ENCODE measurements at regions not wholly inside any gene's neighbourhood (a gene's known extent, or its start where the extent isn't known, plus 50 kb on each side); places are given as distances from the start of the nearest gene placed in this dataset.

- Histone ChIP-seq H3K27ac (ENCODE audit: insufficient read depth, low read depth, low read length) (no peak overlapping the region), H3K79me2 (ENCODE audit: control insufficient read depth, insufficient read depth, low read length) (no peaks in the 10 kb centered on the region), H3K36me3 (ENCODE audit: control insufficient read depth in 2 of 2, extremely low read depth in 1 of 2, insufficient read depth in 2 of 2, low read length in 2 of 2) (no peaks in the 10 kb centered on the region), H3K9me1 (replicated peaks; ENCODE audit: control insufficient read depth, extremely low read depth, insufficient read depth, low read length) (no peaks in the 10 kb centered on the region), H2AFZ (ENCODE audit: low read depth, low read length) (no peak overlapping the region), H3K9me3 (replicated peaks; ENCODE audit: control insufficient read depth, insufficient read depth, low read length) (no peaks in the 10 kb centered on the region), H3K4me1 (ENCODE audit: control insufficient read depth, extremely low read depth, insufficient read depth, low read length) (no peaks in the 10 kb centered on the region), H4K20me1 (replicated peaks; ENCODE audit: control insufficient read depth, extremely low read depth, insufficient read depth, low read length) (no peaks in the 10 kb centered on the region), H3K27me3 (ENCODE audit: control insufficient read depth in 2 of 2, insufficient read depth in 2 of 2, low read length in 2 of 2) (no peaks in the 10 kb centered on the region), H3K9ac (replicated peaks; ENCODE audit: extremely low read depth, insufficient read depth, low read length) (no peak overlapping the region), H3K4me2 (ENCODE audit: insufficient read depth, low read length) (no peak overlapping the region), H3K4me3 (replicated peaks in 1 of 3; ENCODE audit: insufficient read depth in 1 of 3, low read depth in 1 of 3, low read length in 3 of 3) (no peak overlapping the region)
- intact Hi-C loops (cut with micrococcal nuclease) (no loop called here), dilution Hi-C loops (cut with MboI; ENCODE audit: extremely low pct_ligation_motif_present, low sequenced_read_pairs) (no loop called here)
- TF ChIP-seq GATA2 (IDR thresholded peaks at IDR 0.05; ENCODE audit: insufficient read depth, insufficient read length, low read depth, low read length) (no peak), CTCF (IDR thresholded peaks at IDR 0.05; ENCODE audit: extremely low read depth in 1 of 2, insufficient read depth in 1 of 2, low read depth in 1 of 2, low read length in 2 of 2) (no peak), FOS (IDR thresholded peaks at IDR 0.05; ENCODE audit: borderline replicate concordance, insufficient read depth, low read length) (no peak), POLR2AphosphoS5 (IDR thresholded peaks at IDR 0.05; ENCODE audit: insufficient read depth, low read depth, low read length) (no peak), MYC (IDR thresholded peaks at IDR 0.05; ENCODE audit: low read depth, low read length) (no peak), MAX (IDR thresholded peaks at IDR 0.05; ENCODE audit: insufficient read depth, insufficient read length) (no peak), POLR2A (IDR thresholded peaks at IDR 0.05; ENCODE audit: low read depth, low read length) (no peak), EZH2 (IDR thresholded peaks at IDR 0.05; ENCODE audit: borderline replicate concordance, low read depth, low read length, severe bottlenecking) (no peak), JUN (IDR thresholded peaks at IDR 0.05; ENCODE audit: borderline replicate concordance, insufficient read depth, insufficient read length, low read depth) (no peak)
- POLR2A ChIA-PET = no interaction called here
- no peak for FAIRE-seq
- no peak for DNase-seq (ENCODE audit: low read depth, low spot score)
- BruUV-seq (replicated peaks) = no TSS peak
- CTCF ChIA-PET = no interaction called here
These were observed 68.8 kb upstream of the ZC4H2 start for GRCh38 chrX:65045001-65045400.

Measured in endothelial cell of umbilical vein (primary cell).